K562 (cell line): ENCODE measurements at regions not wholly inside any gene's neighbourhood (a gene's known extent, or its start where the extent isn't known, plus 50 kb on each side); places are given as distances from the start of the nearest gene placed in this dataset.

Experiments used
- ATAC-seq: fragments of 200-7000 bp; cut with Tn5 transposase; 3 replicates; pipeline ENCODE4 v1.9.1; 2020; ENCODE audit warnings: moderate library complexity
- BruUV-seq: library from RNA; stranded (reverse); fragments of 400-500 nt; replicated peaks from 2 replicates; lab custom pipeline; 2021; lab: Mats Ljungman, UMichigan
- CTCF ChIA-PET: fragments of 300-600 bp; formaldehyde crosslinking; extraction: SDS; loops from one replicate; lab custom pipeline; 2021; ENCODE audit warnings: low intra/inter-chr PET ratio; lab: Yijun Ruan, JAX
- POLR2A ChIA-PET: fragments of 300-600, 350-650 bp; sonication (Branson Sonifier 250); formaldehyde crosslinking; extraction: SDS; loops from one replicate; lab custom pipeline; 2021; ENCODE audit warnings: antibody characterized with exemption, inconsistent platforms; lab: Yijun Ruan, JAX
- DNase-seq, 4 experiments: peaks; one replicate each; pipeline versions ENCODE4 v3.0.0 to v3.0.0-alpha.2; 2011 to 2018; ENCODE audit warnings: low spot score in 3 of 4, mixed read lengths in 3 of 4; ENCODE audit errors: extremely low read depth in 1 of 4
- FAIRE-seq: peaks from 2 replicates; lab custom pipeline; 2011; peaks lifted over from hg19 to GRCh38; lab: Jason Lieb, UNC
- H2AFZ ChIP-seq: 2 replicates; pipeline ENCODE4 v1.6.0; 2011; ENCODE audit warnings: low read depth, low read length, control low read depth, inconsistent platforms
- H3K27ac ChIP-seq: fragments of 200-600 bp; 3 replicates; pipeline ENCODE4 v1.8.0; 2011; ENCODE audit warnings: low read depth, mild to moderate bottlenecking, control low read depth, inconsistent platforms, low read length, moderate library complexity, mixed read lengths; ENCODE audit errors: extremely low read depth
- H3K27me3 ChIP-seq, 2 experiments: fragments of 300-600 bp in 1 of 2; 2 replicates in 1 of 2; 3 replicates in 1 of 2; pipeline versions ENCODE4 v1.6.0 to v1.8.0; 2011; ENCODE audit warnings: inconsistent platforms in 2 of 2, low read length in 2 of 2, mild to moderate bottlenecking in 1 of 2, mixed read lengths in 1 of 2, moderate library complexity in 1 of 2; ENCODE audit not compliant: control insufficient read depth in 2 of 2, insufficient read depth in 2 of 2
- H3K36me3 ChIP-seq: fragments of 300-600 bp; 3 replicates; pipeline ENCODE4 v1.8.0; 2011; ENCODE audit warnings: mild to moderate bottlenecking, low read length, inconsistent platforms; ENCODE audit not compliant: control insufficient read depth, insufficient read depth
- H3K4me1 ChIP-seq, 2 experiments: fragments of 200-600 bp in 1 of 2; replicated peaks in 1 of 2; 2 replicates in 1 of 2; 3 replicates in 1 of 2; pipeline versions ENCODE4 v1.5.1 to v1.8.0; 2011; ENCODE audit warnings: inconsistent platforms in 2 of 2, low read length in 2 of 2, mild to moderate bottlenecking in 1 of 2, mixed read lengths in 1 of 2, moderate library complexity in 1 of 2; ENCODE audit not compliant: control insufficient read depth in 2 of 2, insufficient read depth in 2 of 2
- H3K4me2 ChIP-seq: 2 replicates; pipeline ENCODE4 v1.6.1; 2011; ENCODE audit warnings: low read length, control low read depth, inconsistent platforms, mixed read lengths; ENCODE audit not compliant: insufficient read depth
- H3K4me3 ChIP-seq: fragments of 200-600 bp; sonication (generic), shearing (Covaris generic); 2 replicates; pipeline ENCODE4 v1.5.1; 2016; ENCODE audit warnings: control low read depth, inconsistent platforms
- H3K79me2 ChIP-seq: fragments of 200-600 bp; 3 replicates; pipeline ENCODE4 v1.8.0; 2011; ENCODE audit warnings: low read length, inconsistent platforms; ENCODE audit not compliant: control insufficient read depth, insufficient read depth
- H3K9ac ChIP-seq, 2 experiments: 2 replicates each; pipeline versions ENCODE4 v1.6.0 to v1.6.1; 2011; ENCODE audit warnings: low read depth in 2 of 2, low read length in 2 of 2, control low read depth in 1 of 2, inconsistent platforms in 1 of 2, mild to moderate bottlenecking in 1 of 2, mixed read lengths in 1 of 2; ENCODE audit not compliant: insufficient read depth in 1 of 2
- H3K9me1 ChIP-seq: one replicate; pipeline ENCODE4 v1.6.0; 2011; ENCODE audit warnings: inconsistent platforms, mild to moderate bottlenecking, low read length, moderate library complexity; ENCODE audit not compliant: control insufficient read depth, insufficient read depth
- H3K9me3 ChIP-seq: replicated peaks from 2 replicates; pipeline ENCODE4 v1.5.1; 2011; ENCODE audit warnings: low read depth, low read length, inconsistent platforms; ENCODE audit not compliant: control insufficient read depth, insufficient read depth
- H4K20me1 ChIP-seq: replicated peaks from 2 replicates; pipeline ENCODE4 v1.6.1; 2011; ENCODE audit warnings: low read length, inconsistent platforms, mixed read lengths; ENCODE audit not compliant: control insufficient read depth, insufficient read depth
- GTF2E2 ChIP-seq: fragments of 200-800 bp; sonication (Bioruptor generic); IDR thresholded peaks from 2 replicates; pipeline ENCODE4 v1.6.1; 2016; ENCODE audit warnings: missing genetic modification characterization, missing compliant biosample characterization
- KLF13 ChIP-seq: fragments of 450-650 bp; IDR thresholded peaks from 2 replicates; pipeline ENCODE4 v1.6.1; 2016; ENCODE audit warnings: missing genetic modification characterization, low read depth, mild to moderate bottlenecking, missing compliant biosample characterization, moderate library complexity, borderline replicate concordance
- NEUROD1 ChIP-seq: fragments of 150-350 bp; IDR thresholded peaks from 2 replicates; pipeline ENCODE4 v1.6.1; 2014; ENCODE audit warnings: borderline replicate concordance, low read length, low read depth; ENCODE audit not compliant: partially characterized antibody
- PREB ChIP-seq: sonication (generic); formaldehyde crosslinking; IDR thresholded peaks from 2 replicates; pipeline ENCODE4 v1.8.1; 2023; ENCODE audit warnings: mild to moderate bottlenecking, missing genetic modification reagents
- RBM25 ChIP-seq: fragments of 200-400 bp; formaldehyde crosslinking; IDR thresholded peaks from 2 replicates; pipeline ENCODE4 v1.6.1; 2018; ENCODE audit warnings: low read length, low read depth, moderate library complexity; ENCODE audit not compliant: severe bottlenecking
- ZNF134 ChIP-seq: fragments of 250-450 bp; sonication (Bioruptor Pico); conservative IDR thresholded peaks from 2 replicates; pipeline ENCODE4 v1.4.0; 2020
- ZNF561 ChIP-seq: fragments of 450-650 bp; formaldehyde crosslinking; conservative IDR thresholded peaks from 2 replicates; pipeline ENCODE4 v1.4.0; 2020; ENCODE audit warnings: mild to moderate bottlenecking, moderate library complexity
- WGBS: fragments of 100-300 bp; shearing (Covaris generic); methylation state at CpG from one replicate; pipeline ENCODE4 v1.1.6; 2016; ENCODE audit warnings: low coverage, mixed read lengths; ENCODE audit not compliant: insufficient coverage; ENCODE audit errors: missing lambda C conversion rate; 5-methylcytosine and 5-hydroxymethylcytosine counted together
- in situ Hi-C: fragments of 300-500 bp; cut with MboI; formaldehyde crosslinking; loops from 4 replicates; pipeline ENCODE4 v1.15.0; 2018; ENCODE audit warnings: inconsistent platforms, mixed read lengths
- intact Hi-C: fragments of 100-400 bp; cut with micrococcal nuclease; formaldehyde crosslinking; loops from 2 replicates; pipeline ENCODE4 v1.14.2; 2022

GRCh38 chr5:66299463-66299862 lies 155.4 kb downstream of the SREK1 start:
- H3K4me1 ChIP-seq = no peaks in the 10 kb centered on the region
- DNase-seq = no peak
- ChIA-PET CTCF (no interaction called here), POLR2A (interaction anchor here (0.6 to 1.0 kb wide), 2 partner anchors 9 to 38 kb away, joined by 3 read pairs; no protein-coding TSS in a partner anchor)
- no TSS peak for BruUV-seq
- H2AFZ ChIP-seq = no peak overlapping the region
- peak; percentile 19 for FAIRE-seq
- H3K27me3 ChIP-seq = peaks cover 4 to 7% of the 10 kb centered on the region in 2 experiments; a peak in 3 of 5 replicates
- TF ChIP-seq RBM25 (peak; percentile 38), ZNF134 (CRISPR knock-in tag) (peak; percentile 95), GTF2E2 (tag) (no peak)
- intact Hi-C loops (no loop called here), in situ Hi-C loops (no loop called here)
- no peak overlapping the region for H3K4me3 ChIP-seq
- H3K79me2 ChIP-seq = no peaks in the 10 kb centered on the region
- H3K4me2 ChIP-seq = no peak overlapping the region
- no peak for ATAC-seq
- H3K9me3 ChIP-seq = no peaks in the 10 kb centered on the region
- no peaks in the 10 kb centered on the region for H3K9me1 ChIP-seq
- no peaks in the 10 kb centered on the region for H4K20me1 ChIP-seq
- no peaks in the 10 kb centered on the region for H3K36me3 ChIP-seq
- WGBS = 6% methylated on average over 2 of the region's 2 CpGs
- no peak overlapping the region for H3K9ac ChIP-seq
- no peak overlapping the region for H3K27ac ChIP-seq

GRCh38 chr5:66302344-66302743 lies 158.2 kb downstream of the SREK1 start:
- intact Hi-C loops = loop anchor here (10.0 kb wide), 2 partner anchors 112 to 128 kb away; no protein-coding TSS in a partner anchor
- in situ Hi-C loops = loop anchor here (10.0 kb wide), 1 partner anchor 912 kb away; no protein-coding TSS in a partner anchor

More at GRCh38 chr5:66302344-66302743, 158.2 kb downstream of the SREK1 start:
- H3K79me2 ChIP-seq = no peaks in the 10 kb centered on the region
- H3K27me3 ChIP-seq = peaks cover 4 to 13% of the 10 kb centered on the region in 2 experiments; a peak in 3 of 5 replicates
- no peak overlapping the region for H2AFZ ChIP-seq
- H3K9me1 ChIP-seq = no peaks in the 10 kb centered on the region
- H3K9me3 ChIP-seq = no peaks in the 10 kb centered on the region
- no peak overlapping the region for H3K4me2 ChIP-seq
- no peaks in the 10 kb centered on the region; a peak in 2 of 5 replicates for H3K4me1 ChIP-seq
- ChIA-PET POLR2A (interaction anchor here (0.7 kb wide), 1 partner anchor 17 kb away, joined by 4 read pairs; no protein-coding TSS in a partner anchor), CTCF (no interaction called here)
- TF ChIP-seq ZNF561 (no peak), KLF13 (no peak), NEUROD1 (no peak), PREB (CRISPR knock-in tag) (no peak)
- no TSS peak for BruUV-seq
- H3K36me3 ChIP-seq = no peaks in the 10 kb centered on the region
- no peak overlapping the region for H3K9ac ChIP-seq
- no peak overlapping the region for H3K27ac ChIP-seq
- DNase-seq (no peak), FAIRE-seq (no peak), ATAC-seq (no peak)
- H3K4me3 ChIP-seq = no peak overlapping the region
- WGBS = 0% methylated on average over 12 of the region's 12 CpGs
- no peaks in the 10 kb centered on the region for H4K20me1 ChIP-seq
